Endothelial cell of umbilical vein (primary cell): ENCODE measurements at regions not wholly inside any gene's neighbourhood (a gene's known extent, or its start where the extent isn't known, plus 50 kb on each side); places are given as distances from the start of the nearest gene placed in this dataset.

Source experiments
- CTCF ChIP-seq, 2 donors: IDR thresholded peaks; 1 replicate in 1 of 2; 2 replicates in 1 of 2; pipeline ENCODE4 v1.5.1; 2011; ENCODE audit warnings: low read length in 2 of 2, mild to moderate bottlenecking in 2 of 2, moderate library complexity in 2 of 2, control low read depth in 1 of 2, inconsistent platforms in 1 of 2, low read depth in 1 of 2; ENCODE audit not compliant: insufficient read depth in 1 of 2; ENCODE audit errors: extremely low read depth in 1 of 2
- EZH2 ChIP-seq: IDR thresholded peaks from 2 replicates; pipeline ENCODE4 v1.6.1; 2012; ENCODE audit warnings: borderline replicate concordance, low read depth, mild to moderate bottlenecking, moderate library complexity, low read length, inconsistent platforms; ENCODE audit not compliant: severe bottlenecking
- JUN ChIP-seq: IDR thresholded peaks from 2 replicates; pipeline ENCODE4 v1.6.1; 2011; ENCODE audit warnings: borderline replicate concordance, low read depth; ENCODE audit not compliant: insufficient read length, insufficient read depth
- MAX ChIP-seq: IDR thresholded peaks from 2 replicates; pipeline ENCODE4 v1.6.1; 2011; ENCODE audit not compliant: insufficient read depth, insufficient read length
- MYC ChIP-seq: IDR thresholded peaks from one replicate; pipeline ENCODE4 v1.6.1; 2011; ENCODE audit warnings: mild to moderate bottlenecking, low read depth, low read length
- POLR2A ChIP-seq: IDR thresholded peaks from 2 replicates; pipeline ENCODE4 v1.6.1; 2012; ENCODE audit warnings: low read depth, mild to moderate bottlenecking, control low read depth, low read length
- POLR2AphosphoS5 ChIP-seq: IDR thresholded peaks from 2 replicates; pipeline ENCODE4 v1.6.1; 2012; ENCODE audit warnings: low read depth, mild to moderate bottlenecking, control low read depth, low read length, moderate library complexity; ENCODE audit not compliant: insufficient read depth

- no peak for TF ChIP-seq CTCF (IDR thresholded peaks at IDR 0.05; ENCODE audit: extremely low read depth in 1 of 2, insufficient read depth in 1 of 2, low read depth in 1 of 2, low read length in 2 of 2)
- TF ChIP-seq EZH2: no peak
- no peak for TF ChIP-seq POLR2A
- no peak for TF ChIP-seq MYC
- no peak for TF ChIP-seq POLR2AphosphoS5
- TF ChIP-seq JUN: no peak
- TF ChIP-seq MAX: no peak
Measured at GRCh38 chr15:93458597-93458996, 369.6 kb upstream of the RGMA start.
